ENCODE measurements at regions not wholly inside any gene's neighbourhood (a gene's known extent, or its start where the extent isn't known, plus 50 kb on each side); places are given as distances from the start of the nearest gene placed in this dataset.
"Not testable (repeated sequence)": the region's sequence is repeated elsewhere in the genome, so short reads cannot be mapped to it uniquely, and the experiment has no call there.

DNA sequence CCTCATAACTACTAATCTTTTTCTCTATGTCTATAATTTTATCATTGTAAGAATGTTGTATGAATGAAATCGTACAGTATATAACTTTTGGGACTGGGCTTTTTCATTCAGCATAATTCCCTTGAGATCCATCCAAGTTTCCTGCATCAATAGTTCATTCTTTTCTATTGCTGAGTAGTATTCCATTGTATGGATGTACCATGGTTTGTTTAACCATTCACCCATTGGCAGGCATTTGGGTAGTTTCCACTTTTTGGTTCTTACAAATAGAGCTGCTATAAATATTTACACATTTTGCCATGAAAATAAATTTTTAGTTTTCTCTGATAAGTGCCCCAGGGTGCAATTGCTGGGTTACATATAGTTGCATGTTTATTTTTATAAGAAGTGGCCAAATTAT lies 659.8 kb downstream of the RAPGEF2 start:
- ATAC-seq (no peak), DNase-seq (no peak)
- intact Hi-C loops (cut with DNase I, micrococcal nuclease) = no loop called here

DNA sequence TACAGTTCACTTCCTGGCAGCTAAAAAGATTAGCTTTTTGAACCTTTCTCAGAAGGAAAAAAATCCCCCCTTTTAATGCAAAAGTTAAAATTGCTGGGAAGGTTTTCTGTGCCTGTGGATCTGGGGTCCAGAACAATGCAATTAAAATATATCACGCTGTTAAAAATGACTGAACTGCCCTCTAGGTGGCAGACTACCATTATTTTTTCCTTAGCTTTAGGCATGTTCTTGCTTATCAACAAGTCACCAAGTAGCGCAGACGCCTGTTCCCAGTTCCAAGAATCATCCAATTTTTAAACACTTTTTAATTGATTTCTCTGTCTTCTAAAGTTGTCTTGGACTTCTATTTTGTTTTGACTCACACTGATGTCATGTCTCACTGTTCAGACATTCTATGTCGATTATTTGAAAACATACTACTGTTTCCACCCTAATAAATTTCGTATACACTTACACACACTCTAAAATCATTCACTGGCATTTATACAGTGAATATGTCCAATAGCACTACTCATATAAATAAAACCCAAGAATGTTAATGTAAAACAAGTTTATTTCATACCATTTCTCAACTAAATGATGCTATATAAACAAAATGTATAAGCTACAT lies 661.6 kb downstream of the RAPGEF2 start:
- intact Hi-C loops (cut with DNase I, micrococcal nuclease) = no loop called here
- ATAC-seq (peak; percentile 46), DNase-seq (no peak)

DNA sequence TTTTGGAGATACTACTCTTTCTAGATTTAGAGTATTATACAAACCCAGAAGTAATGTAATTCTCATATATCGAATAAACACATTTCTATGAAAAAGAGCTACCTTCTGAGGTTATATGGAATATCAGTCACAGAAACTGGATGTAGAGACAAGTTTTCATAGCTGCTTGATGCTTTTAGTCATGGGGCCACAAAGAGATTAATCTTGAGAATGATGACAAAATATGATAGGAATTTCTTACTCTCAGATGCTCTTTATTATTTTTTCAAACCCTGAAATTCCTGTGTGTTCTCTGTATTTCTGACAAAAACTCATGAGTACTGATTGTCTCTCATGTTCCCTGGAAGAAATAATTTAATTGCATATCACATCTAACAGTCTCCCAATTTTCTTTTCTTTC lies 662.5 kb downstream of the RAPGEF2 start:
- intact Hi-C loops (cut with DNase I, micrococcal nuclease) = no loop called here
- ATAC-seq = no peak
- DNase-seq = no peak

DNA sequence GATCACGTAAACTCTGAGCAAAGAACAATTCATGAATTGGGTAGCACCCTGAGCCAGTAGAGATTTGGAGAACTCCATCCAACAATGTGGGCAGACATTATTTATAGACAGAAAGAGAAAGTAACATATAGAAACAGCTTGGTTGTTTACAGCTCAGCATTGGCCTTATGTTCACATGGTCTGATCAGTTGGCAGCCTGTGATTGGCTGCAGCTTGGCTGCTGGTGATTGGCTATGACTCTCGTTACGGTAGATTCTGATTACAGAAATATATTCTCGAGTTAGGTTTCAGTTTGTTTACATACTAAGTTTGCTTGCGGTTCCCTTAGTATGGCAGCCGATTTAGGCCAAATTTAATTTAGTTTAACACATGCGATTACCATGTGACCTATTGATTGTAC lies 663.4 kb downstream of the RAPGEF2 start:
- no peak for ATAC-seq
- DNase-seq = no peak

DNA sequence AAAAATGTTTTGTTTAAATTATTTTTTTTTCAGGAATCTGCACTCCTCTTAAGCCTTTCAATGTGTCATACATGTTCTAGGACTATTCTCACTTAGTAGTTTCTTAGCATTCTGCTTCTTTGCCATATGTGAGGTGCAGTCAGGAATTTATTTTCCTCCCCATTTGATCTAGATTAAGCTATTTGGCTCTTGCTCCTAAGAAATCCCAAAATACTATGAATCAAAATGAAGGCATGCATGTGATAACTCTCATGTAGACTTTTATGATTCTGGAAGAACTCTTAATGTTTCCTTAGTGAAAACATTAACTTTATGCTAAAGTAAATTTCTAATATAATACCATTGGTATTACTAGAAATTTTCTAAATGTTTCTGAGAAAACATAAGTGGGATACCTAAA lies 664.5 kb downstream of the RAPGEF2 start:
- intact Hi-C loops (cut with DNase I, micrococcal nuclease) = no loop called here
- ATAC-seq (no peak), DNase-seq (no peak)

More for the DNA sequence above, 663.4 kb downstream of the RAPGEF2 start:
- intact Hi-C loops (cut with DNase I, micrococcal nuclease) = no loop called here

DNA sequence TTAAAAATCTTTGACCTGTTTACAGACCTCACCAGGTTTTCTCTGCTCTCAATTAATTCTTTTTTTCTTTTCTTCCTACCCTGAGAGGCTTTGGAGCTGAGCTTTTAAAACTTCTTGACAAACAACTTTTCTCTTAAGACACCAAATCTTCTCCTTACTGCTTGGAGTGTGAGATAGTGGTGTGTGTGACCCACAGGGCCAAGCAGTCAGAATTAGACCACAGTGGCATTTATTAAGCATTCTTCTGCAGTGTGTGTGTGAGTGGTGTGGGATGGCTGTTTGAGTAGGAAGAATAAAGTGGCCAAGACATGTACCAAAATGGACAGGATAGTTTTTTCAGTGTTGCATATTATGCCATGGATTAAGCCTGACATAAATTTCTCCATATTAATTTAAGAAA lies 665.1 kb downstream of the RAPGEF2 start:
- intact Hi-C loops (cut with DNase I, micrococcal nuclease) = no loop called here
- ATAC-seq = no peak
- DNase-seq = no peak

DNA sequence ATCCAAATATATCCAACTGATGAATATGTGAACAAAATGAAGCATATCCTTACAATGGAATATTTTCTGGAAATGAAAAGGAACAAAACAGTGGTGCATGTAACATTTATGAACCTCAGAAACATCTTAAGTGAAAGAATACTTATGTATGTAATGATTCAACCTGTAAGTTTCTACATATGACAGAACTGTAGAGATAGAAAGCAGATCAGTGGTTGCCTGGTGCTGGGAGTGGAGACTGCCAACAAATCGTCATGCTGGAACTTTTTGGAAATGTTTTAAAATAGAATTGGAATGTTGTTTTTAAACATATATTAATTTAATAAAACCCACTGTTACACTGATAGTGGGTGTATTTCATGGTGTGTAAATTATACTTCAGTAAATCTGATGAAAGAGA lies 667.5 kb downstream of the RAPGEF2 start:
- intact Hi-C loops (cut with DNase I, micrococcal nuclease) = no loop called here
- no peak for DNase-seq
- no peak for ATAC-seq

DNA sequence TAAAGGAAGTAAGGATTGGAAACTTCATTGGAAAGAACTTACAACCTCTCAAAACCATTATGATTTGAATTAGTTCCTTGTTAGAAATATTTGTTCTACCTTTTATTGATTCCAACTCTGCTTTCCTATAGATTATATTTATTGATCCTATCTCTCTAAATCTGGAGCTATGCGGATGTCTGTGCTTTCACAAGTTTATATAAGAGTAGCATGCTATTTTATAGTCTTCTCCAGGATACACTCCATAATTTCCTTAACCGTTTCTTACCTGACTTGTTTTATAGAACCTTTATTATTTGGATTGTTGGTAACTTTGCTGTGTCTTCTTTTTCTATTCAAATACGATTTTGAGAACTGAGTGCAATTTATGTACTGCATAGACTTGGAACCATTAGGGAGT lies 668.1 kb downstream of the RAPGEF2 start:
- ATAC-seq (no peak), DNase-seq (no peak)
- intact Hi-C loops (cut with DNase I, micrococcal nuclease) = no loop called here

DNA sequence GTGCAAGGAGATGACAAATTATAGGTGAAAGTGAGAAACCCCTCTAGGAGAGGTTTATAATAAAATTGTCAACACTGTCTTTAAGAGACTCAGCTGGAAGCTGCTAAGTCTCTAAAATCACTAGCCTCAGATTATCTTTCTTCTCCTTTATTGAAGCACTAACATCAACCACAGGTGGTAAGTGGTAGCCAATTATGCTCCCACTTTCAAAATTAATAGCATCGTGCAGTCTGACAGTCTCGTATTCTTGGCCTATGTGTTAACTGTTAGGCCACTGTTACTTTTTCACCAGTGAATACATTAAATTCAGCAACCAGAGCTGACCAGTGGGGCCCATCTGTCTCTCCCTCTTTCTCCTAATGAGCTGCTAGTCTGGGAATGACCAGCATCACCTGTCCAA lies 674.1 kb downstream of the RAPGEF2 start:
- DNase-seq (no peak), ATAC-seq (no peak)
- intact Hi-C loops (cut with DNase I, micrococcal nuclease) = no loop called here

DNA sequence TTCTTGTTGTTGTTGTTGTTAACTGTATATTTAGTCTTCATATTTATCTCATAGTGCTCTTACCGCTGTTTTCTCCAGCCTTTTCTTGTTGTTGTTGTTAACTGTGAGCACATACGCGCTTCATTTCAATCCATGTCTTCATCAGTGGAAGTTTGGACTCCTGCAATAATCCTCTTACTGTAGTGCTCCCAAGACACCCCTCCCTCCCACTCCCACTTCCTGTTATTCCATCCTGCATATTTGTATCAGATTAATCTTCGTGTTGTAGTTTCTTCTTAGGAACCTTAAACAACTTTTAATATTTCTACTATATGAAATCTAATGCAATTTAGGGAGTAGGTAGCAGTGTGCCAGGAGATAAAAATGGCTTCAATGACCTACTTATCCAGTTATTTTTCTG lies 674.8 kb downstream of the RAPGEF2 start:
- DNase-seq (no peak), ATAC-seq (no peak)
- intact Hi-C loops (cut with DNase I, micrococcal nuclease) = no loop called here

DNA sequence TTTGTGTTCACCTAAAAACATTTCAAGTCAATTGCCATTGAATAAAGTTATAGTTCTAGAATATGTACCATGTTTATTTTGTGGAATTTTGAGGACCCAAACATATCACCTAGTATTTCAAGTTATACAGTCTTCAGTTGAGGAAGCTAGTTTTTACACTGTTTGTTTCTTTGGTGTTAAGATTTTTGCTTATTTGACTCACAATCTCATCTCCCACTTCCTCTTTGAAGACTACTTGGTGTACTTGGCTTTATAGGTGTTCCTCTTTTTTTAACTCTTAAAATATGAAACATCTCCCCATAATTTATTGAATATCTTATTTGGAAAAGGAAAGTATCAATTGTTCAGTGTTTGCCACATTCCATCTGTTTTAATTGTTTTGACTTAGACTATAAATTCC lies 675.4 kb downstream of the RAPGEF2 start:
- intact Hi-C loops (cut with DNase I, micrococcal nuclease) = no loop called here
- no peak for ATAC-seq
- no peak for DNase-seq

DNA sequence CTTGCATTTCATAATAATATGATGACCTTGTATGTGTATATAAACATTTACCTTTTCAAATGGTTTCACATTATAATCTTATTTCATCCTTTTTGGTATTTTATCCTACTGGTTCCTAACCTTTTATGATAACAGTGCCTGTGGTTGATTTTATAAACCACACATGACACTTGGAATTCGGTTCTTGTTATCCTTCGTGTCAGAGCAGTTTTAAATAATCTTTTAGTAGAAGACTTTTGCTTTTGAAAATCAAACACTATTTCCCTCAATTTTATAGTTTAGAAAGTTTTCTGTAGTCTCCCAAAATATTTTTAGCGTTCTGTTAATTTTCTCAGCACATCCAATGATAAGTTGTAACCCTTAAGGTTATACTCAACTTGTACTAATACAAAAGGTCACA lies 676.8 kb downstream of the RAPGEF2 start:
- intact Hi-C loops (cut with DNase I, micrococcal nuclease) = no loop called here
- no peak for DNase-seq

DNA sequence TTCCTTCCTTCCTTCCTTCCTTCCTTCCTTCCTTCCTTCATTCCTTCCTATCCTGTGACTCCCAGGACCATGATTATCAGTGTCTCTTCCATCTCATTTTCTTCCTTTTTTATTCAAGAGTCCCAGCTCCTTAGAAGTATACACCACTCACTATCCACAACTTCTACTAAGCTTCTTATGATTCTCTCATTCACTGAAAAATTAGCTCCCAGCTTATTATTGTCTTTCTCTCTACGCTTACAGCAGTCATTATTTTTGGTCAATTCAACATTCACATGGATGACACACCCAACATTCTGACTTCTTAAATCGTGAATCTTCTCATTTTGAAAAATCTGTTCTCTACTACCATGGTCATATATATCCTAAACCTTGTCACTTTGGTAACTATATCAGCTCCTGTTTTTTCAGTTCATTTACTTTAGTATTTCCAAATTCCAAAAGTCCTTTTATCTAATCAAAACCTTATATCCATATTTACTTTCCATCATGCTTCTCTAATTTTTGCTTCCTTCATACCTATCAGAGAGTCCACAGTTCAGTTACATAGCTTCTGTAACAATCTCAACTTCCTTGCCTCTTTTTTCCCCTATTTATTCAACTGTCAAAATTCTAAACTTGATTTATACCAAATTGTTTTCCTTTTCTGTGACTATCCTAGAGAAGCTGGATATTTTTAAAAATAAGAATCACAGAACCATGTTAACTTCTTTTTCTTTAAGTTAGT lies 677.5 kb downstream of the RAPGEF2 start:
- no peak for DNase-seq
- intact Hi-C loops (cut with DNase I, micrococcal nuclease) = no loop called here
- ATAC-seq = no peak

More for the DNA sequence above, 676.8 kb downstream of the RAPGEF2 start:
- no peak for ATAC-seq

DNA sequence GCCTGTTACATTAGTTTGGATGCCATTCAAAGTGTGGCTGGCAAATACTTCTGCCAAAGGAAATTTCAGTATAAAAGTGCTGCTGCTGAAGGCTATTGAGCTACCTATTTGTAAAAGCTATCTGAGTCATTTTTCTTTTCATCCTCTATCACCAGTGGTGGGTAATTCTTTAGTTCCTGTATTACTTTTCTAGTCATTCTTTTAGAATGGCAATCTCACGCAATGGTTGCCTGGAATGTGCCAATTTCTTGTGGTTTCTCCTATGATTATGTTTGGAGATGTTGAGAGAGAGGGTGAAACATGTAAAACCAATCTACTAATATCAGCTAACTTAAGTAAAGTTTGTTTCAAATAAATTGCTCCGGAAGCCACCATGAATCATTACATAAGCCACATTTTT lies 685.0 kb downstream of the RAPGEF2 start:
- ATAC-seq (no peak), DNase-seq (no peak)
- intact Hi-C loops (cut with DNase I, micrococcal nuclease) = no loop called here

DNA sequence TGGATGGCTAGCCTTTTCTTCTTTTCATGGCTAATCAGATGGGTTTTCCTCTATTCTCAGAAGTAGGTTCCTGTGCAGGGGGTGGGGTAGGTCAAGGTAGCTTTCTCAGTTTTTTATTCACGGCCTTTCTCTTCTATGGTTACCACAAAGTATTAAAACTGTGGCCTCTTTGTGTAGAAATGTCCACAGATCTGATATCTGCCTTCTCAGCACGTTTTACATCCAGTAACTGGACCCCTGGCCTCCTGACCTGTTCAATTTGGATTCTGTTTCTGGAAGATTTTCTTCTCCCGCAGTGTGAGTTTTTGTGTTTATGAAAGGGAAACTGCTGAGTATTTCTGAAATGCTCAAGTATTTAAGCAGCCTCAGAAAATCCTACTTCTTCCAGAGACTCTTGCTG lies 688.5 kb downstream of the RAPGEF2 start:
- no peak for ATAC-seq
- no peak for DNase-seq
- intact Hi-C loops (cut with DNase I, micrococcal nuclease) = no loop called here

DNA sequence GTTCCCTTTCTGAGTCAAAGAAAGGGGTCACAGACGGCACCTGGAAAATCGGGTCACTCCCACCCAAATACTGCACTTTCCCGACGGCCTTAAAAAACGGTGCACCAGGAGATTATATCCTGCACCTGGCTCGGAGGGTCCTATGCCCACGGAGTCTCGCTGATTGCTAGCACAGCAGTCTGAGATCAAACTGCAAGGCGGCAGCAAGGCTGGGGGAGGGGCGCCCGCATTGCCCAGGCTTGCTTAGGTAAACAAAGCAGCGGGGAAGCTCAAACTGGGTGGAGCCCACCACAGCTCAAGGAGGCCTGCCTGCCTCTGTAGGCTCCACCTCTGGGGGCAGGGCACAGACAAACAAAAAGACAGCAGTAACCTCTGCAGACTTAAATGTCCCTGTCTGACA lies 701.7 kb downstream of the RAPGEF2 start:
- DNase-seq; ATAC-seq; intact Hi-C loops (cut with DNase I, micrococcal nuclease): not testable (repeated sequence)

DNA sequence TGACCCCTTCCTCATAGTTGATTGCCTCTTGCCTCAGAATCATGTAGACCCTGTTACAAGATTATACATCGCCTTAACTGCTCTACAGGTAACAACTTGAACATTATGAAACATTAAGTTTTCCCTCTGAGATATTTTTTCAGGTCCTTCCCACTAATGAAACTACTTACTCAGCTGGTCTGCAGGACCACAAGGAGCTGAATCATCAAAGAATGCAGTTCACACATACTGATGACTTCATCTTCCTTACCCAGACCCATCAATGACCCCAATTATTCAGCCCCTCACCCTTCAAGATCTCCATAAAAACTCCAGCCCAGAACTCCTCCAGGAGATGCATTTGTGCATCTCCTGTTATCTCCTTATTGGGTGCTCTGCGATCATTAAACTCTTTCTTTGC lies 720.9 kb downstream of the RAPGEF2 start:
- ATAC-seq (no peak), DNase-seq (no peak)
- intact Hi-C loops (cut with DNase I, micrococcal nuclease) = no loop called here

DNA sequence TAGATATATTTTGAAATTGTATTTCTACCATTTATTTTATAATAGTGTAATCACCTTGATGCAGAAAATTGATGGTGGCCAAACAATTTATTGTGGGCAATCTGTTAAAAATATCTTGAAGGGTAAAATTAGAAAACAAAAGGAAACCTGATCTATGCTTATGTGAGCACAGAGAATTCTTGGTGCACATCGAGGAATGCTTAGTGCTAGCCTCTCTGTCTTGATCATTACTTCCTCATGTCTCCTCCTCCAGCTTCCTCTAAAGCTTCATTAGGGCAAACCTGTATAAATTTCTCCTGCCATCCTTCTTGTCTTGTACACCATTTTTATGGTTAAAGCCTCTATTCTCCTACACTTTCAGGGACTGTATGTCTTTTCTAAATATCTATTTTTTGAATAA lies 725.8 kb downstream of the RAPGEF2 start:
- intact Hi-C loops (cut with DNase I, micrococcal nuclease) = no loop called here
- no peak for ATAC-seq
- DNase-seq = no peak

DNA sequence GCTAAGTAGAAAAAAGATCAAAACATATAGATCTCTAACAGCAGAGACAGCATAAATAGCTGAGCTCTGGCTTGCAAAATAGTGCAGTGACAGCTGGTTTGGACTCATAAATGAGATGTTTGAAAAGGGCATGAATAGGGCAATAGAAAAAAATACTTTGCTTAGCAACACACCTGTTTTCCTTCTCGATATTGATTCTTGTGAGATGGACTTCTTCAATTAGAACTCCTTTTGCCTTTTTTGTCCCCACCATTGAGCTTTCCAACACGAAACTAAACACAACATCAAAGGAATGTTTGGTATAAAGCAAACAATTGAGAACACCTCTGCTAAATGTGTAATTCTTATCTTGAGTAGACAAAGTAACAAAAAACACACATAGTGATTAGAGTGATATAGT lies 726.3 kb downstream of the RAPGEF2 start:
- intact Hi-C loops (cut with DNase I, micrococcal nuclease) = no loop called here
- ATAC-seq (no peak), DNase-seq (no peak)

DNA sequence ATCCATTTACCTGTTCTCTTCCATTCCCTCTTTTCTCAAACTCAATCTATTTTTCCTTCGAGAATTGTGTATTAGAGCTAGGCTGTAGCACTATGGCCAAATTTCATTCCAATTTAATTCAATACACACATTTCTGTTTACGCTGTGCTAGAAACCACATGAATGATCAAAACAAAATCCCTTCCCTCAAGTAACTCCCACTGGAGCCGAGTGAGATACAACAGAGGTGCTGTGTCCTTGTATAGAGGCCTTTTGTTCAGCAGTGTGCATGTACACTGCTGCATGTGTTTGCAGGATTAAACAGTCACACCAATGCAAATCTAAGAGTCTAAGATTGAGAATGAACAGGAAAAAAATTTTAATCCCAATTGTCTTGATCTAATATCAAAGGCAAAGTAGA lies 734.2 kb downstream of the RAPGEF2 start:
- ATAC-seq = no peak
- intact Hi-C loops (cut with DNase I, micrococcal nuclease) = no loop called here

DNA sequence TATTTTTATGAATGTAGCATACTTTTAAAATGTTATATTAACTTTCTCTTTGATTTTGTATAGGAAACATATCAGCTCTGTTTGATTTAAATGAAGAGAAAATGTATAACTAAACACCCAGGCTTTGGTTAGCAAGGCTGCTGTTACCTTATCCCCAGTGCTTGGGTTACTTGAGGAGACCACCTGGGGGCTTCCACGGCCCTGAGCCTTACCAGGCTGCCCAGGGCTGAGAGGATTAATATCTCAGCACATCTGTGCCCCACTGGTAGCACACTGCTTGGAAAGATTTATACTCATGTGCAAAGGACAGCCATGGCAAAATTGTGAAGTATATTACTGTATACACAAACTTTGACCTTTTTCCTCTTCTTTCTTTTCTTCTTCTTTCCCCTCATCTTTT lies 752.9 kb downstream of the RAPGEF2 start:
- DNase-seq = no peak
- intact Hi-C loops (cut with DNase I, micrococcal nuclease) = no loop called here
- ATAC-seq = no peak

More for the DNA sequence above, 734.2 kb downstream of the RAPGEF2 start:
- no peak for DNase-seq
